HCT116 (cell line): ENCODE measurements at regions not wholly inside any gene's neighbourhood (a gene's known extent, or its start where the extent isn't known, plus 50 kb on each side); places are given as distances from the start of the nearest gene placed in this dataset.

ENCODE experiments used
- CEBPB ChIP-seq: IDR thresholded peaks from 2 replicates; pipeline ENCODE4 v1.6.1; 2012; ENCODE audit warnings: low read depth
- ELF1 ChIP-seq: IDR thresholded peaks from 2 replicates; pipeline ENCODE4 v1.6.1; 2012; ENCODE audit warnings: low read depth, borderline replicate concordance
- EZH2 ChIP-seq: fragments of 200-600 bp; sonication (generic); IDR thresholded peaks from 2 replicates; pipeline ENCODE4 v1.6.1; 2017; ENCODE audit warnings: antibody characterized with exemption, mixed run types
- FOSL1 ChIP-seq: IDR thresholded peaks from 2 replicates; pipeline ENCODE4 v1.6.1; 2012; ENCODE audit warnings: low read depth
- JUND ChIP-seq: IDR thresholded peaks from 2 replicates; pipeline ENCODE4 v1.6.1; 2012
- POLR2A ChIP-seq: IDR thresholded peaks from 2 replicates; pipeline ENCODE4 v1.7.0; 2011; ENCODE audit warnings: borderline replicate concordance; ENCODE audit not compliant: insufficient read depth, insufficient read length; ENCODE audit errors: extremely low read depth
- POLR2AphosphoS5 ChIP-seq: IDR thresholded peaks from 2 replicates; pipeline ENCODE4 v1.6.1; 2011; ENCODE audit warnings: mild to moderate bottlenecking, low read depth, low read length, moderate library complexity
- RAD21 ChIP-seq: IDR thresholded peaks from 2 replicates; pipeline ENCODE4 v1.6.1; 2012; ENCODE audit warnings: low read depth, mild to moderate bottlenecking
- SRF ChIP-seq: IDR thresholded peaks from 2 replicates; pipeline ENCODE4 v1.6.1; 2012; ENCODE audit warnings: low read depth
- YY1 ChIP-seq: IDR thresholded peaks from 2 replicates; pipeline ENCODE4 v1.6.1; 2011; ENCODE audit warnings: low read length, low read depth, moderate library complexity, mild to moderate bottlenecking; ENCODE audit not compliant: insufficient replicate concordance; ENCODE audit errors: extremely low read depth
- TF ChIP-seq, protein P1 (sequence below), 3 experiments: fragments of 200-600 bp in 1 of 3; sonication (generic) in 1 of 3; IDR thresholded peaks in 2 of 3; conservative IDR thresholded peaks in 1 of 3; 2 replicates each; pipeline ENCODE4 v1.5.1; 2012 to 2017; ENCODE audit warnings: low read depth in 2 of 3, low read length in 2 of 3, antibody characterized with exemption in 1 of 3, borderline replicate concordance in 1 of 3, control low read depth in 1 of 3, mild to moderate bottlenecking in 1 of 3, mixed read lengths in 1 of 3, mixed run types in 1 of 3, moderate library complexity in 1 of 3; ENCODE audit not compliant: insufficient read depth in 1 of 3
- TF ChIP-seq, protein P2 (sequence below): IDR thresholded peaks from 2 replicates; pipeline ENCODE4 v1.6.1; 2012
- TF ChIP-seq, protein P3 (sequence below): IDR thresholded peaks from 2 replicates; pipeline ENCODE4 v1.6.1; 2012; ENCODE audit warnings: low read depth
- TF ChIP-seq, protein P4 (sequence below): IDR thresholded peaks from 2 replicates; pipeline ENCODE4 v1.6.1; 2011; ENCODE audit warnings: mild to moderate bottlenecking, low read length, moderate library complexity; ENCODE audit not compliant: insufficient replicate concordance; ENCODE audit errors: extremely low read depth

DNA sequence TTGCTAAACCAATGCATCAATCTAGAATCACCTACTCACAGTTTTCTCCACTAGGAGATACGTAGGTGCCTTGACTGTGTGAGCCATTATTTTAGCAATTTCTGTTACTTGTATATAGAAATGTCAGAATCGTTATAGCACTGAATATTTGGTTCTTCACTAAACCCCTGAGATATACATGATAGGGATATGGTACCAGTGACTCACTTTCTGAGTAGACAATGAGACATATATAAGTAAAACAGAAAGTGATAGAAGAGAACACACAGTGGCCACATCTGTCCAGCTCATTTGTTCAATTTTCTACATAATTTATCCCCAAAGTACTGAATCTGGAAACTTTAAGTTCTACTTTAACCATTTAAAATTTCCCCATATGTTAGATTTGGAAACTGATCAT is 1505.5 kb upstream of the TMEM132C start:
- TF ChIP-seq, protein P1, sequence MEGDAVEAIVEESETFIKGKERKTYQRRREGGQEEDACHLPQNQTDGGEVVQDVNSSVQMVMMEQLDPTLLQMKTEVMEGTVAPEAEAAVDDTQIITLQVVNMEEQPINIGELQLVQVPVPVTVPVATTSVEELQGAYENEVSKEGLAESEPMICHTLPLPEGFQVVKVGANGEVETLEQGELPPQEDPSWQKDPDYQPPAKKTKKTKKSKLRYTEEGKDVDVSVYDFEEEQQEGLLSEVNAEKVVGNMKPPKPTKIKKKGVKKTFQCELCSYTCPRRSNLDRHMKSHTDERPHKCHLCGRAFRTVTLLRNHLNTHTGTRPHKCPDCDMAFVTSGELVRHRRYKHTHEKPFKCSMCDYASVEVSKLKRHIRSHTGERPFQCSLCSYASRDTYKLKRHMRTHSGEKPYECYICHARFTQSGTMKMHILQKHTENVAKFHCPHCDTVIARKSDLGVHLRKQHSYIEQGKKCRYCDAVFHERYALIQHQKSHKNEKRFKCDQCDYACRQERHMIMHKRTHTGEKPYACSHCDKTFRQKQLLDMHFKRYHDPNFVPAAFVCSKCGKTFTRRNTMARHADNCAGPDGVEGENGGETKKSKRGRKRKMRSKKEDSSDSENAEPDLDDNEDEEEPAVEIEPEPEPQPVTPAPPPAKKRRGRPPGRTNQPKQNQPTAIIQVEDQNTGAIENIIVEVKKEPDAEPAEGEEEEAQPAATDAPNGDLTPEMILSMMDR (IDR thresholded peaks at IDR 0.05 in 2 of 3, conservative IDR thresholded peaks at IDR 0.05 in 1 of 3; ENCODE audit: borderline replicate concordance in 1 of 3, insufficient read depth in 1 of 3, low read depth in 2 of 3, low read length in 2 of 3), result no peak
- TF ChIP-seq, protein P2, sequence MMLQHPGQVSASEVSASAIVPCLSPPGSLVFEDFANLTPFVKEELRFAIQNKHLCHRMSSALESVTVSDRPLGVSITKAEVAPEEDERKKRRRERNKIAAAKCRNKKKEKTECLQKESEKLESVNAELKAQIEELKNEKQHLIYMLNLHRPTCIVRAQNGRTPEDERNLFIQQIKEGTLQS, result no peak
- TF ChIP-seq, protein P3, sequence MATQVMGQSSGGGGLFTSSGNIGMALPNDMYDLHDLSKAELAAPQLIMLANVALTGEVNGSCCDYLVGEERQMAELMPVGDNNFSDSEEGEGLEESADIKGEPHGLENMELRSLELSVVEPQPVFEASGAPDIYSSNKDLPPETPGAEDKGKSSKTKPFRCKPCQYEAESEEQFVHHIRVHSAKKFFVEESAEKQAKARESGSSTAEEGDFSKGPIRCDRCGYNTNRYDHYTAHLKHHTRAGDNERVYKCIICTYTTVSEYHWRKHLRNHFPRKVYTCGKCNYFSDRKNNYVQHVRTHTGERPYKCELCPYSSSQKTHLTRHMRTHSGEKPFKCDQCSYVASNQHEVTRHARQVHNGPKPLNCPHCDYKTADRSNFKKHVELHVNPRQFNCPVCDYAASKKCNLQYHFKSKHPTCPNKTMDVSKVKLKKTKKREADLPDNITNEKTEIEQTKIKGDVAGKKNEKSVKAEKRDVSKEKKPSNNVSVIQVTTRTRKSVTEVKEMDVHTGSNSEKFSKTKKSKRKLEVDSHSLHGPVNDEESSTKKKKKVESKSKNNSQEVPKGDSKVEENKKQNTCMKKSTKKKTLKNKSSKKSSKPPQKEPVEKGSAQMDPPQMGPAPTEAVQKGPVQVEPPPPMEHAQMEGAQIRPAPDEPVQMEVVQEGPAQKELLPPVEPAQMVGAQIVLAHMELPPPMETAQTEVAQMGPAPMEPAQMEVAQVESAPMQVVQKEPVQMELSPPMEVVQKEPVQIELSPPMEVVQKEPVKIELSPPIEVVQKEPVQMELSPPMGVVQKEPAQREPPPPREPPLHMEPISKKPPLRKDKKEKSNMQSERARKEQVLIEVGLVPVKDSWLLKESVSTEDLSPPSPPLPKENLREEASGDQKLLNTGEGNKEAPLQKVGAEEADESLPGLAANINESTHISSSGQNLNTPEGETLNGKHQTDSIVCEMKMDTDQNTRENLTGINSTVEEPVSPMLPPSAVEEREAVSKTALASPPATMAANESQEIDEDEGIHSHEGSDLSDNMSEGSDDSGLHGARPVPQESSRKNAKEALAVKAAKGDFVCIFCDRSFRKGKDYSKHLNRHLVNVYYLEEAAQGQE, result no peak
- TF ChIP-seq FOSL1 (no peak), POLR2A (no peak), EZH2 (no peak), CEBPB (no peak), POLR2AphosphoS5 (no peak), ELF1 (no peak), JUND (no peak), RAD21 (no peak), SRF (no peak), YY1 (no peak)
- TF ChIP-seq, protein P4, sequence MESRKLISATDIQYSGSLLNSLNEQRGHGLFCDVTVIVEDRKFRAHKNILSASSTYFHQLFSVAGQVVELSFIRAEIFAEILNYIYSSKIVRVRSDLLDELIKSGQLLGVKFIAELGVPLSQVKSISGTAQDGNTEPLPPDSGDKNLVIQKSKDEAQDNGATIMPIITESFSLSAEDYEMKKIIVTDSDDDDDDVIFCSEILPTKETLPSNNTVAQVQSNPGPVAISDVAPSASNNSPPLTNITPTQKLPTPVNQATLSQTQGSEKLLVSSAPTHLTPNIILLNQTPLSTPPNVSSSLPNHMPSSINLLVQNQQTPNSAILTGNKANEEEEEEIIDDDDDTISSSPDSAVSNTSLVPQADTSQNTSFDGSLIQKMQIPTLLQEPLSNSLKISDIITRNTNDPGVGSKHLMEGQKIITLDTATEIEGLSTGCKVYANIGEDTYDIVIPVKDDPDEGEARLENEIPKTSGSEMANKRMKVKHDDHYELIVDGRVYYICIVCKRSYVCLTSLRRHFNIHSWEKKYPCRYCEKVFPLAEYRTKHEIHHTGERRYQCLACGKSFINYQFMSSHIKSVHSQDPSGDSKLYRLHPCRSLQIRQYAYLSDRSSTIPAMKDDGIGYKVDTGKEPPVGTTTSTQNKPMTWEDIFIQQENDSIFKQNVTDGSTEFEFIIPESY, result no peak
